ENCODE measurements at regions not wholly inside any gene's neighbourhood (a gene's known extent, or its start where the extent isn't known, plus 50 kb on each side); places are given as distances from the start of the nearest gene placed in this dataset.

DNA sequence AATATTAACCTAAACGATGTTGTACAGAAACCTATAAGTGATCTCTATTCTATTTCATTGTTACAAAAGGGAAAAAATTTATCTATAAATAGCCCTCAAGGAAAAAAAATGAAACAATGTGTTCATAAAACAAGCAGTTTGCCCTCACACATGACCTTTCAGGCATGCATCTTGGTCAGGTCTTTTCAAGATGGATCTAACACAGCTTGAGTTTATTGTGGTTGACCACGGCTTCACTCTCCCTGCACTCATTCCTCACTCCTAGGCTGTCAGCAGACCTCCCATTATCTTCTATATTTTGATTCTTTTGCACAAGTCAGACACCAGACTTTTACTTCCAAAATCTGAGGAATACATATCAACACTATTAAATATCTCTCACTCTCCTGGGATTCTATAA, 544.3 kb downstream of the KCNT2 start:
- Histone ChIP-seq H3K36me3 (ENCODE audit: low read depth) (no peaks in the 10 kb centered on the region), H3K4me3 (no peak overlapping the region), H2AFZ (0 out of 2 replicates have a peak overlapping the region, but pooled peaks have one; percentile 41), H3K27me3 (ENCODE audit: insufficient read depth, low read depth) (no peaks in the 10 kb centered on the region), H3K79me2 (ENCODE audit: low read depth) (no peaks in the 10 kb centered on the region), H3K4me1 (replicated peaks; ENCODE audit: insufficient read depth) (no peaks in the 10 kb centered on the region), H3K4me2 (no peak overlapping the region), H3K27ac (no peak overlapping the region), H3K9me3 (ENCODE audit: insufficient read depth, low read depth) (no peaks in the 10 kb centered on the region), H3F3A (ENCODE audit: insufficient read depth, low read depth) (no peaks in the 10 kb centered on the region), H3K9me2 (ENCODE audit: insufficient read depth) (no peaks in the 10 kb centered on the region), H4K20me1 (ENCODE audit: insufficient read depth) (no peaks in the 10 kb centered on the region)
- TF ChIP-seq EZH2 (IDR thresholded peaks at IDR 0.05; ENCODE audit: low read depth), result no peak
- TF ChIP-seq, protein P1, sequence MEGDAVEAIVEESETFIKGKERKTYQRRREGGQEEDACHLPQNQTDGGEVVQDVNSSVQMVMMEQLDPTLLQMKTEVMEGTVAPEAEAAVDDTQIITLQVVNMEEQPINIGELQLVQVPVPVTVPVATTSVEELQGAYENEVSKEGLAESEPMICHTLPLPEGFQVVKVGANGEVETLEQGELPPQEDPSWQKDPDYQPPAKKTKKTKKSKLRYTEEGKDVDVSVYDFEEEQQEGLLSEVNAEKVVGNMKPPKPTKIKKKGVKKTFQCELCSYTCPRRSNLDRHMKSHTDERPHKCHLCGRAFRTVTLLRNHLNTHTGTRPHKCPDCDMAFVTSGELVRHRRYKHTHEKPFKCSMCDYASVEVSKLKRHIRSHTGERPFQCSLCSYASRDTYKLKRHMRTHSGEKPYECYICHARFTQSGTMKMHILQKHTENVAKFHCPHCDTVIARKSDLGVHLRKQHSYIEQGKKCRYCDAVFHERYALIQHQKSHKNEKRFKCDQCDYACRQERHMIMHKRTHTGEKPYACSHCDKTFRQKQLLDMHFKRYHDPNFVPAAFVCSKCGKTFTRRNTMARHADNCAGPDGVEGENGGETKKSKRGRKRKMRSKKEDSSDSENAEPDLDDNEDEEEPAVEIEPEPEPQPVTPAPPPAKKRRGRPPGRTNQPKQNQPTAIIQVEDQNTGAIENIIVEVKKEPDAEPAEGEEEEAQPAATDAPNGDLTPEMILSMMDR (conservative IDR thresholded peaks at IDR 0.05), result no peak
- POLR2A ChIA-PET (ENCODE audit: unreplicated experiment), result no interaction called here
- intact Hi-C loops (cut with micrococcal nuclease; ENCODE audit: unreplicated experiment), result no loop called here
- CTCF ChIA-PET, result no interaction called here
- no TSS peak for BruUV-seq (replicated peaks)
- no peak for DNase-seq

DNA sequence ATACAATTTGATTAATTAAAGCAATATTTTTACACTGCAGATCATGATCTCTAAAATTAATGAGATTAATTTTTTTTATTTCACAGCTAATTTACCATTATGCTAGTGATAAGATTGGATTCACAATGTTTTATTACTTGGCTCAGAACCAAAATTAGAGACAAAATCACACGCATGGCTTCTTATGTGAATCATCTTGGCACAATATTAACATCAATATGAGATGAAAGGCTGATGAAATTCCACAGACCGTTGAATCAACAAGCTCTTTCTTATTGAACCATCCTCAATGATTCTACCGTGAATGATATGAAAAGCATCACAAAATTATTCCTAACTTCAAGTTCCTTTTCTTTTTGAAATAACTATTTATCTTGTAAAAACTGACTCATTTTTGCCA, 544.9 kb downstream of the KCNT2 start:
- POLR2A ChIA-PET (ENCODE audit: unreplicated experiment), result no interaction called here
- DNase-seq, result no peak
- TF ChIP-seq EZH2 (IDR thresholded peaks at IDR 0.05; ENCODE audit: low read depth), result no peak
- TF ChIP-seq, protein P1 (conservative IDR thresholded peaks at IDR 0.05), result no peak
- no peaks in the 10 kb centered on the region for H3K4me1 ChIP-seq (replicated peaks; ENCODE audit: insufficient read depth)
- 0 out of 2 replicates have a peak overlapping the region, but pooled peaks have one; percentile 41 for H2AFZ ChIP-seq
- no peaks in the 10 kb centered on the region for H3F3A ChIP-seq (ENCODE audit: insufficient read depth, low read depth)
- no TSS peak for BruUV-seq (replicated peaks)
- H3K9me2 ChIP-seq (ENCODE audit: insufficient read depth), result no peaks in the 10 kb centered on the region
- H3K27me3 ChIP-seq (ENCODE audit: insufficient read depth, low read depth), result no peaks in the 10 kb centered on the region
- H3K4me3 ChIP-seq, result no peak overlapping the region
- CTCF ChIA-PET, result interaction anchor here (0.6 kb wide), 1 partner anchor 298 kb away, joined by 5 read pairs; no protein-coding TSS in a partner anchor
- no peak overlapping the region for H3K4me2 ChIP-seq
- no peaks in the 10 kb centered on the region for H4K20me1 ChIP-seq (ENCODE audit: insufficient read depth)
- H3K9me3 ChIP-seq (ENCODE audit: insufficient read depth, low read depth), result no peaks in the 10 kb centered on the region
- H3K36me3 ChIP-seq (ENCODE audit: low read depth), result no peaks in the 10 kb centered on the region
- H3K79me2 ChIP-seq (ENCODE audit: low read depth), result no peaks in the 10 kb centered on the region
- intact Hi-C loops (cut with micrococcal nuclease; ENCODE audit: unreplicated experiment), result no loop called here
- no peak overlapping the region for H3K27ac ChIP-seq

DNA sequence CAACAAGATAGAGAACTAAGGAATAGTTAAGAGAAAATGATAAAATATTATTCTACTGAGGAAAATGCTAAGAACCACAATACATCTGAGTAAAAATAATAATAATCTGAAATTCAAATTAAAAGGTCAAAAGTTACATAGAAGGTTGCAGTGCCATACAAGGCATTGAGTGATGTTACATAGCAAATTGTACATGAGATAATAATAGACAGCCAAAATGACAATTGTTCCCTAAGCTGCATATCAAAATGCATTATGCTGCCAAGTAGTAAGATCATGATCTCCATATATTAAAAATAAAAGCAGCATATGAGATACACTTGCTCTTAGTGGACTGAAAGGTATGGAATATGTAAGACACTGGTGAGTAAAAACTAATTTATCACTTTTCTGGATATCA, 547.7 kb downstream of the KCNT2 start:
- CTCF ChIA-PET, result no interaction called here
- H3K36me3 ChIP-seq (ENCODE audit: low read depth), result no peaks in the 10 kb centered on the region
- no peaks in the 10 kb centered on the region for H3K27me3 ChIP-seq (ENCODE audit: insufficient read depth, low read depth)
- POLR2A ChIA-PET (ENCODE audit: unreplicated experiment), result no interaction called here
- TF ChIP-seq, protein P1 (conservative IDR thresholded peaks at IDR 0.05), result no peak
- TF ChIP-seq EZH2 (IDR thresholded peaks at IDR 0.05; ENCODE audit: low read depth), result no peak
- H3K27ac ChIP-seq, result no peak overlapping the region
- no peak for DNase-seq
- no peaks in the 10 kb centered on the region for H3K9me2 ChIP-seq (ENCODE audit: insufficient read depth)
- intact Hi-C loops (cut with micrococcal nuclease; ENCODE audit: unreplicated experiment), result no loop called here
- no TSS peak for BruUV-seq (replicated peaks)
- no peaks in the 10 kb centered on the region for H3F3A ChIP-seq (ENCODE audit: insufficient read depth, low read depth)
- no peak overlapping the region for H3K4me2 ChIP-seq
- no peaks in the 10 kb centered on the region for H3K79me2 ChIP-seq (ENCODE audit: low read depth)
- no peak overlapping the region for H2AFZ ChIP-seq
- H4K20me1 ChIP-seq (ENCODE audit: insufficient read depth), result no peaks in the 10 kb centered on the region
- no peaks in the 10 kb centered on the region for H3K9me3 ChIP-seq (ENCODE audit: insufficient read depth, low read depth)
- no peak overlapping the region for H3K4me3 ChIP-seq
- H3K4me1 ChIP-seq (replicated peaks; ENCODE audit: insufficient read depth), result no peaks in the 10 kb centered on the region

Measured in PC-9 (cell line).